MM.1S (cell line): ENCODE measurements at regions not wholly inside any gene's neighbourhood (a gene's known extent, or its start where the extent isn't known, plus 50 kb on each side); places are given as distances from the start of the nearest gene placed in this dataset.

ENCODE experiments used
- CTCF ChIP-seq: fragments of 300-600 bp; sonication (generic); IDR thresholded peaks from 2 replicates; pipeline ENCODE4 v1.5.1; 2016; ENCODE audit warnings: antibody characterized with exemption, low read length, mixed read lengths
- EZH2 ChIP-seq: fragments of 300-600 bp; sonication (generic); optimal IDR thresholded peaks from 2 replicates; pipeline ENCODE3; 2017; ENCODE audit warnings: low read depth, mild to moderate bottlenecking, antibody characterized with exemption, low read length, mixed read lengths

- TF ChIP-seq EZH2 (no peak), CTCF (no peak)
These were observed 282.7 kb upstream of the SEMA3D start for GRCh38 chr7:85469446-85470010.
